Panc1 (cell line): ENCODE measurements at regions not wholly inside any gene's neighbourhood (a gene's known extent, or its start where the extent isn't known, plus 50 kb on each side); places are given as distances from the start of the nearest gene placed in this dataset.

Source experiments
- ATAC-seq: fragments of 200-7000 bp; cut with Tn5 transposase; 2 replicates; pipeline ENCODE4 v1.9.1; 2020; ENCODE audit warnings: mild to moderate bottlenecking, moderate library complexity
- BruUV-seq: library from RNA; stranded (reverse); fragments of 400-500 nt; replicated peaks from 2 replicates; lab custom pipeline; 2021; lab: Mats Ljungman, UMichigan
- CTCF ChIA-PET: fragments of 300-600 bp; sonication (Branson Sonifier 250); formaldehyde crosslinking; loops from one replicate; lab custom pipeline; 2022; ENCODE audit warnings: antibody characterized with exemption; lab: Charles Lee
- POLR2A ChIA-PET: fragments of 300-600 bp; sonication (Branson Sonifier 250); formaldehyde crosslinking; loops from one replicate; lab custom pipeline; 2022; ENCODE audit warnings: antibody characterized with exemption; lab: Charles Lee
- DNase-seq: peaks from one replicate; pipeline ENCODE4 v3.0.0-alpha.2; 2010; ENCODE audit warnings: low read depth, low spot score
- H3K27ac ChIP-seq: 2 replicates; pipeline ENCODE4 v1.5.1; 2011; ENCODE audit warnings: mild to moderate bottlenecking, low read length, inconsistent platforms
- H3K27me3 ChIP-seq: fragments of 200-500 bp; sonication (Bioruptor generic); 2 replicates; pipeline ENCODE4 v1.6.0; 2014; ENCODE audit warnings: low read length, inconsistent platforms; ENCODE audit not compliant: control insufficient read depth, insufficient read depth
- H3K36me3 ChIP-seq: fragments of 200-500 bp; sonication (Bioruptor generic); 2 replicates; pipeline ENCODE4 v1.5.1; 2014; ENCODE audit warnings: inconsistent platforms, mild to moderate bottlenecking, low read length, moderate library complexity; ENCODE audit not compliant: control insufficient read depth, insufficient read depth
- H3K4me1 ChIP-seq: 2 replicates; pipeline ENCODE4 v1.5.1; 2011; ENCODE audit warnings: inconsistent platforms, mild to moderate bottlenecking, low read length, moderate library complexity; ENCODE audit not compliant: control insufficient read depth, insufficient read depth
- H3K4me3 ChIP-seq, 2 experiments: 2 replicates each; pipeline ENCODE4 v1.5.1; 2011 to 2012; ENCODE audit warnings: low read depth in 2 of 2, low read length in 2 of 2, mild to moderate bottlenecking in 2 of 2, inconsistent platforms in 1 of 2, moderate library complexity in 1 of 2
- H3K9me3 ChIP-seq: fragments of 200-500 bp; sonication (Bioruptor generic); 2 replicates; pipeline ENCODE4 v1.5.1; 2014; ENCODE audit warnings: low read depth, mild to moderate bottlenecking, inconsistent platforms, low read length, moderate library complexity; ENCODE audit not compliant: control insufficient read depth, insufficient read depth
- CTCF ChIP-seq: fragments of 450-650 bp; IDR thresholded peaks from 2 replicates; pipeline ENCODE4 v1.5.1; 2017; ENCODE audit warnings: mild to moderate bottlenecking
- POLR2AphosphoS5 ChIP-seq: IDR thresholded peaks from 2 replicates; pipeline ENCODE4 v1.6.1; 2012; ENCODE audit warnings: mild to moderate bottlenecking, low read depth, low read length, moderate library complexity
- SIN3A ChIP-seq: IDR thresholded peaks from 2 replicates; pipeline ENCODE4 v1.6.1; 2012; ENCODE audit warnings: low read depth, mild to moderate bottlenecking, low read length, moderate library complexity, borderline replicate concordance; ENCODE audit not compliant: insufficient read depth
- TCF7L2 ChIP-seq: IDR thresholded peaks from 2 replicates; pipeline ENCODE4 v1.6.1; 2011; ENCODE audit warnings: mild to moderate bottlenecking, low read depth, low read length, inconsistent platforms
- in situ Hi-C: cut with HindIII; loops from 2 replicates; pipeline ENCODE4 v1.10.0; 2016; ENCODE audit warnings: low sequenced_read_pairs, low pct_unique_long_range_greater_than_20kb
- intact Hi-C: fragments of 100-400 bp; cut with micrococcal nuclease; formaldehyde crosslinking; loops from one replicate; pipeline ENCODE4 v1.10.0; 2022; ENCODE audit not compliant: unreplicated experiment
- TF ChIP-seq, protein P1 (sequence below), 2 experiments: IDR thresholded peaks; 2 replicates each; pipeline ENCODE4 v1.6.1; 2011 to 2012; ENCODE audit warnings: low read depth in 2 of 2, control low read depth in 1 of 2, low read length in 1 of 2, mild to moderate bottlenecking in 1 of 2, moderate library complexity in 1 of 2; ENCODE audit not compliant: insufficient read depth in 1 of 2

DNA sequence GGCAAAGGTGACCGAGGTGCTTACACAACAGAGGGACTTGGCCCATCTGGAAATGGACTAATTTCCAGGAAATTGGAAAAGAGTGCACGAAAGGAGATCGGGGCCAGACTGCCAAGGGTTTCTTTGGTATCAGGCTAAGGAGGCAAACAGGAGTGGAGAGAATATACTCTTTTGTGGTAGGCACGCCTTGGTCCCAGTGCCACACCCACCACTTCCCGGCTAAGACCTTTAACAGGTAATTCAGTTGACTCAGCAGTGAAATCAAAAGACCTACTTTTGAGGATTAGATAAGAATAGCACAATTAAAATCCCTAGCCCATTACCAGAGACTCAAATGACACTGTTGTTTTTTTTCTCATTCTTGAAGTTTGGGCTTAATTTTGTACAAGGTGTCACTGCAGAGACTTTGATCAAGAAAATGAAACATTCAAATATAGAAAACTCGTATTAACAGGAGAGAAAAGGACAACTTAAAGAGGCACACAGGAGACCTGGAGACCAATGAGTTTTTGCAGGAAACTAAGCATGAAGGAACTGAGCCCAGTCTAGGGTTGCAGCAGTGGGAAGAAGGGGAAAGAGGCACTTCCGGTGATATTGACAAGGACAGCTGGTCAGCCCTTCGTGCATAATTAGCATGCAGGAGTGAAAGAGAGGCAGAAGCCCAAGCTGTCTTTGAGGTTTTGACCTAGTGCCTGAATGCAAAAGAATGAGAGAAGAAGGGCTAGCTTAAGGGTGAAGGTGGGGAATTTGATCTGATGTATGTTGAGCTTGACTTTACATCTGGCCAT, 265.5 kb upstream of the CCL2 start:
- Histone ChIP-seq H3K4me3 (no peak overlapping the region), H3K27me3 (no peaks in the 10 kb centered on the region; the same call in 1 of the 2 replicates), H3K27ac (no peak overlapping the region), H3K36me3 (no peaks in the 10 kb centered on the region), H3K9me3 (no peaks in the 10 kb centered on the region), H3K4me1 (no peaks in the 10 kb centered on the region)
- ATAC-seq (no peak), DNase-seq (no peak)
- POLR2A ChIA-PET: no interaction called here
- TF ChIP-seq TCF7L2 (no peak), SIN3A (no peak)
- intact Hi-C loops: no loop called here
- in situ Hi-C loops: no loop called here
- BruUV-seq: no TSS peak
- CTCF ChIA-PET: no interaction called here

DNA sequence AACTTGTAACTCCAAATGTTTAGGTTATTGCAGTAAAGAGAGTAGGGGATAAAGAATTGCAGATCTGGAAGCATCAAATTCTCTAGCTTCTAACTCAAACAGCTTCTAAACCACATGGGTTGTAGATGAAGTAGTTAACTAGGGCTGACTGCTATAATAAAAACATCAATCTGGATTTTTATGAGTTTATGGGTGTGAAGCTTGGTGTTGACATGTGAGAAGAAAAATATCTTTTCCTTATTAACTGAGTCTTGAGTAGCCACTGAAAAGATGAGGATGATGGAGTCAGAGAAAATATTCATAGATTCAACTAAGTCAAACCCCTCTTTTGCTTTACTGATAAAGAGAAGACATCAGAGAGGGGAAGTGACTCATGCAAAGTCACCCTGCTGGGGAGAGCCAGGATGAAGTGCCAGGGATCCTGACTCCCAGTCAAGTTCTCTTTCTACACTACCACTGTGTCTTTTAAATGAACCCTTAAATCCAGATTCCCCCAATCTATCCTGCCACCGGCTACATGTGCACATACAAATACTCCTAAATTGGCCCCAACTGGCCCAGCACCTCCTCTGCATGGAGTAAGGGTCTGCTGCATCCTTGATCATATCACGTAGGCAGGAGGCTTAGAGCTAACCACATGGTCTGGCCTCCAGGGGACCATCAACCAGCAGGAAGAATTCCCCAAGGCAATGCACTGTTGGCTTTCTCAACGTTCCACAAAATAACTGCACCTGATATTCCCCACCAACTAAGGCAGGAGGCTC, 264.0 kb upstream of the CCL2 start:
- H3K27ac ChIP-seq: no peak overlapping the region
- intact Hi-C loops (no loop called here), in situ Hi-C loops (no loop called here)
- ChIA-PET POLR2A (no interaction called here), CTCF (no interaction called here)
- ATAC-seq (no peak), DNase-seq (no peak)
- H3K4me1 ChIP-seq: no peaks in the 10 kb centered on the region
- no peak overlapping the region for H3K4me3 ChIP-seq
- H3K9me3 ChIP-seq: no peaks in the 10 kb centered on the region
- BruUV-seq: no TSS peak
- H3K36me3 ChIP-seq: no peaks in the 10 kb centered on the region
- H3K27me3 ChIP-seq: no peaks in the 10 kb centered on the region; the same call in 1 of the 2 replicates
- TF ChIP-seq CTCF (no peak), TCF7L2 (no peak), POLR2AphosphoS5 (no peak), SIN3A (no peak)
- TF ChIP-seq, protein P1, sequence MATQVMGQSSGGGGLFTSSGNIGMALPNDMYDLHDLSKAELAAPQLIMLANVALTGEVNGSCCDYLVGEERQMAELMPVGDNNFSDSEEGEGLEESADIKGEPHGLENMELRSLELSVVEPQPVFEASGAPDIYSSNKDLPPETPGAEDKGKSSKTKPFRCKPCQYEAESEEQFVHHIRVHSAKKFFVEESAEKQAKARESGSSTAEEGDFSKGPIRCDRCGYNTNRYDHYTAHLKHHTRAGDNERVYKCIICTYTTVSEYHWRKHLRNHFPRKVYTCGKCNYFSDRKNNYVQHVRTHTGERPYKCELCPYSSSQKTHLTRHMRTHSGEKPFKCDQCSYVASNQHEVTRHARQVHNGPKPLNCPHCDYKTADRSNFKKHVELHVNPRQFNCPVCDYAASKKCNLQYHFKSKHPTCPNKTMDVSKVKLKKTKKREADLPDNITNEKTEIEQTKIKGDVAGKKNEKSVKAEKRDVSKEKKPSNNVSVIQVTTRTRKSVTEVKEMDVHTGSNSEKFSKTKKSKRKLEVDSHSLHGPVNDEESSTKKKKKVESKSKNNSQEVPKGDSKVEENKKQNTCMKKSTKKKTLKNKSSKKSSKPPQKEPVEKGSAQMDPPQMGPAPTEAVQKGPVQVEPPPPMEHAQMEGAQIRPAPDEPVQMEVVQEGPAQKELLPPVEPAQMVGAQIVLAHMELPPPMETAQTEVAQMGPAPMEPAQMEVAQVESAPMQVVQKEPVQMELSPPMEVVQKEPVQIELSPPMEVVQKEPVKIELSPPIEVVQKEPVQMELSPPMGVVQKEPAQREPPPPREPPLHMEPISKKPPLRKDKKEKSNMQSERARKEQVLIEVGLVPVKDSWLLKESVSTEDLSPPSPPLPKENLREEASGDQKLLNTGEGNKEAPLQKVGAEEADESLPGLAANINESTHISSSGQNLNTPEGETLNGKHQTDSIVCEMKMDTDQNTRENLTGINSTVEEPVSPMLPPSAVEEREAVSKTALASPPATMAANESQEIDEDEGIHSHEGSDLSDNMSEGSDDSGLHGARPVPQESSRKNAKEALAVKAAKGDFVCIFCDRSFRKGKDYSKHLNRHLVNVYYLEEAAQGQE (IDR thresholded peaks at IDR 0.05; ENCODE audit: insufficient read depth in 1 of 2, low read depth in 2 of 2, low read length in 1 of 2): no peak
